Stomach (tissue), 8 donors: ENCODE measurements at regions not wholly inside any gene's neighbourhood (a gene's known extent, or its start where the extent isn't known, plus 50 kb on each side); places are given as distances from the start of the nearest gene placed in this dataset.

ENCODE experiments used
- DNase-seq, 2 donors: peaks; one replicate each; pipeline versions ENCODE4 v3.0.0 to v3.0.0-alpha.2; 2013 to 2019
- H3K27ac ChIP-seq, 5 donors: fragments of 200-600 bp in 4 of 5; sonication (generic) in 4 of 5; one replicate each; pipeline ENCODE4 v1.5.1; 2013 to 2019; ENCODE audit warnings: mild to moderate bottlenecking in 1 of 5, moderate library complexity in 1 of 5
- H3K27me3 ChIP-seq, 3 donors: fragments of 200-600 bp; sonication (generic); one replicate each; pipeline ENCODE4 v1.5.1; 2017 to 2019; ENCODE audit warnings: mixed run types in 1 of 3
- H3K36me3 ChIP-seq, 4 donors: fragments of 200-600 bp; sonication (generic); 1 replicate in 3 of 4; 2 replicates in 1 of 4; pipeline ENCODE4 v1.5.1; 2016 to 2019
- H3K4me1 ChIP-seq, 4 donors: fragments of 200-600 bp; sonication (generic); one replicate each; pipeline ENCODE4 v1.5.1; 2016 to 2019
- H3K4me3 ChIP-seq, 4 donors: fragments of 200-600 bp; sonication (generic) in 3 of 4; one replicate each; pipeline ENCODE4 v1.5.1; 2016 to 2019; ENCODE audit warnings: mild to moderate bottlenecking in 1 of 4
- H3K9me3 ChIP-seq, 4 donors: fragments of 200-600 bp; sonication (generic); one replicate each; pipeline ENCODE4 v1.5.1; 2016 to 2019
- CTCF ChIP-seq, 7 experiments: fragments of 450-650 bp in 4 of 7; fragments of 200-600 bp in 3 of 7; sonication (generic) in 3 of 7; IDR thresholded peaks; one replicate each; pipeline ENCODE4 v1.5.1; 2016 to 2019; ENCODE audit warnings: antibody characterized with exemption in 7 of 7, control low read depth in 2 of 7, mild to moderate bottlenecking in 1 of 7
- EP300 ChIP-seq: sonication (generic); formaldehyde crosslinking; IDR thresholded peaks from one replicate; pipeline ENCODE4 v1.6.1; 2017; ENCODE audit warnings: antibody characterized with exemption
- POLR2A ChIP-seq, 4 donors: fragments of 450-650 bp; IDR thresholded peaks; one replicate each; pipeline ENCODE4 v1.6.1; 2016; ENCODE audit warnings: antibody characterized with exemption in 4 of 4, control low read depth in 2 of 4, mild to moderate bottlenecking in 1 of 4, moderate library complexity in 1 of 4
- POLR2AphosphoS5 ChIP-seq, 3 donors: sonication (generic); formaldehyde crosslinking; IDR thresholded peaks; one replicate each; pipeline ENCODE4 v1.6.1; 2016; ENCODE audit warnings: antibody characterized with exemption in 3 of 3
- WGBS, 5 donors: extraction: QIAGEN DNeasy Blood & Tissue Kit in 3 of 5; methylation state at CpG; one replicate each; pipeline versions ENCODE4 v1.1.5 to v1.1.7; 2013 to 2018; 5-methylcytosine and 5-hydroxymethylcytosine counted together
- intact Hi-C: fragments of 100-400 bp; cut with DNase I; formaldehyde crosslinking; loops from one replicate; pipeline ENCODE4 v1.15.1; 2023; ENCODE audit warnings: low total_unique reads
- donor health status: healthy with polysubstance abuse.
- donor health status: Bipolar disorder and iron deficiency.
- donor health status: healthy.

- TF ChIP-seq EP300 = no peak
- TF ChIP-seq POLR2A (IDR thresholded peaks at IDR 0.05) = no peak
- TF ChIP-seq POLR2AphosphoS5 (IDR thresholded peaks at IDR 0.05) = no peak
- no peak for TF ChIP-seq CTCF (IDR thresholded peaks at IDR 0.05)
- DNase-seq = no peak
- H3K4me3 ChIP-seq = no peak overlapping the region
- WGBS, 5 donors = 56 to 66% (median 64%) methylated on average over 3 of the region's 3 CpGs
- intact Hi-C loops = no loop called here
- H3K4me1 ChIP-seq = no peaks in the 10 kb centered on the region
- no peaks in the 10 kb centered on the region for H3K27me3 ChIP-seq
- no peak overlapping the region for H3K27ac ChIP-seq
- no peaks in the 10 kb centered on the region for H3K36me3 ChIP-seq
- no peaks in the 10 kb centered on the region for H3K9me3 ChIP-seq
These were observed 1290.4 kb upstream of the PCDH20 start for GRCh38 chr13:62706048-62706447.

- Histone ChIP-seq H3K4me3 (no peak overlapping the region), H3K4me1 (no peaks in the 10 kb centered on the region), H3K36me3 (no peaks in the 10 kb centered on the region), H3K27ac (no peak overlapping the region), H3K27me3 (no peaks in the 10 kb centered on the region), H3K9me3 (no peaks in the 10 kb centered on the region)
- peak in 1 of 2 donors; percentile 13 for DNase-seq
- intact Hi-C loops = no loop called here
- no peak for TF ChIP-seq CTCF (IDR thresholded peaks at IDR 0.05)
- no peak for TF ChIP-seq POLR2A (IDR thresholded peaks at IDR 0.05)
- TF ChIP-seq POLR2AphosphoS5 (IDR thresholded peaks at IDR 0.05) = no peak
- no peak for TF ChIP-seq EP300
These were observed 1289.2 kb upstream of the PCDH20 start for GRCh38 chr13:62704875-62705274.

DNA sequence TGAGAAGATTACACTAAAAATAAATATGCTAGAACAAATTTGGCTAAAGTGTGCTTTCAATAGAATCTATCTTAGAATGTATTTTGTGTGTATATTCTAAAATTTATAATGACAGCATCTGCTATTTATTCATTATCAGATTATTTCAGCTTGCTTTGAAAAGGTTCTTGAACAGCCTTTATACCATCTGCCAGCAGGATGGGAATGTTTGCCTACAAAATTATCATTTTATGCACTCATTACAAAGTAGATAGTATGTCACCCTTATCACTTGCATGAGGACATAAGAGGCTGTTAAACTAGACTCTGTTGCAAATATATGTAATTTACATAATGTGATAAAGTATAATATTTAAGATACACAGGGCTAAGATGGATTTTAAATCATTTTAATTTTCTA is 1286.9 kb upstream of the PCDH20 start:
- H3K4me1 ChIP-seq = no peaks in the 10 kb centered on the region
- H3K27ac ChIP-seq = no peak overlapping the region
- peak in 1 of 2 donors; percentile 4 for DNase-seq
- H3K27me3 ChIP-seq = no peaks in the 10 kb centered on the region
- no peak overlapping the region for H3K4me3 ChIP-seq
- no peaks in the 10 kb centered on the region for H3K36me3 ChIP-seq
- H3K9me3 ChIP-seq = no peaks in the 10 kb centered on the region
- intact Hi-C loops = no loop called here
- TF ChIP-seq EP300 (no peak), CTCF (IDR thresholded peaks at IDR 0.05) (no peak), POLR2A (IDR thresholded peaks at IDR 0.05) (no peak), POLR2AphosphoS5 (IDR thresholded peaks at IDR 0.05) (no peak)

DNA sequence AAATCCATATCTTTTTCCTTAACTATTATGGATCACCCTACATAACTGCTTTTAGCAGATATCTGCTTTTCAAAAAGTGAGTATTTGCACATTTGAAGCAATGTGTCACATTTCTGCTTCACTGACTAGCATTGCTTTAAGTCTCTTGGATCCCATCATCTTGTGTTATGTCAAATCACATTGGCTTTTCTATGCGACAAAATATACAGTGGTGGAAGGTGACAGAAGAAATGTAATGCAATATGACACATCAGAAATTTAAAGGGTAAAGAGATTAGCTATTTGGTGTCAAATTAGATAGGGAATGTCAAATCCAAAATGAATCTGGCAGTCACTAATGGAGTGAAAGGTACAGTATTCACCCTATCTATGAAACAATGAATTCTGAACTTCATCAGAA is 1282.1 kb upstream of the PCDH20 start:
- TF ChIP-seq POLR2AphosphoS5 (IDR thresholded peaks at IDR 0.05) (no peak), EP300 (no peak), CTCF (IDR thresholded peaks at IDR 0.05) (no peak), POLR2A (IDR thresholded peaks at IDR 0.05) (no peak)
- H3K27ac ChIP-seq = no peak overlapping the region
- H3K4me1 ChIP-seq = no peaks in the 10 kb centered on the region
- H3K27me3 ChIP-seq = no peaks in the 10 kb centered on the region
- no peaks in the 10 kb centered on the region for H3K9me3 ChIP-seq
- WGBS, 5 donors = 84 to 92% (median 87%) methylated on average over 1 of the region's 1 CpG
- no peak overlapping the region for H3K4me3 ChIP-seq
- no peak for DNase-seq
- intact Hi-C loops = no loop called here
- no peaks in the 10 kb centered on the region for H3K36me3 ChIP-seq

DNA sequence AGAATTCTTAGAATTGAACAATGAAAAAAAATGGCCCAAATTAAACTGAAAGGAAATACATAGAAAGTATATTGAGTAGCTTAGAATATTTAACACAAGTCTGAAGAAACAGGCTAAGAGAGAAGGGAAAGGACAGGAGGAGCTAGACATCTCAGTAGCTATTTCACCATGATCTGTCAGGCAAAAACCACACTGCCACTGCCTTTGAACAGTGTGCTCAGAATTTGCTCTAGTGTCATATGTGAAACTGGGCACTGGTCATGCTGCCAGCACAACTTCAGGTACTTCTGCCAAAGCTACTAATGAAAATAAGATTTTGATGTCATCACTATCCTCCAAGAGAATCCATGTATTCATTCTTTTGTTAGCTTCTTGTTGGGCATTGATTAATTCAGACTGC is 1280.8 kb upstream of the PCDH20 start:
- no peaks in the 10 kb centered on the region for H3K9me3 ChIP-seq
- H3K27me3 ChIP-seq = no peaks in the 10 kb centered on the region
- no peak overlapping the region for H3K27ac ChIP-seq
- intact Hi-C loops = no loop called here
- no peak overlapping the region for H3K4me3 ChIP-seq
- TF ChIP-seq CTCF (IDR thresholded peaks at IDR 0.05) = no peak
- no peak for TF ChIP-seq POLR2AphosphoS5 (IDR thresholded peaks at IDR 0.05)
- no peak for TF ChIP-seq POLR2A (IDR thresholded peaks at IDR 0.05)
- no peak for TF ChIP-seq EP300
- no peaks in the 10 kb centered on the region for H3K36me3 ChIP-seq
- H3K4me1 ChIP-seq = no peaks in the 10 kb centered on the region
- no peak for DNase-seq
